GM12878 (cell line): ENCODE measurements at regions not wholly inside any gene's neighbourhood (a gene's known extent, or its start where the extent isn't known, plus 50 kb on each side); places are given as distances from the start of the nearest gene placed in this dataset.

Source experiments
- SRF ChIP-seq, 2 experiments: IDR thresholded peaks; 2 replicates each; pipeline ENCODE4 v1.6.1; 2011; ENCODE audit warnings: low read depth in 2 of 2, low read length in 2 of 2, mild to moderate bottlenecking in 1 of 2, moderate library complexity in 1 of 2
- TF ChIP-seq, protein P1 (sequence below): IDR thresholded peaks from 2 replicates; pipeline ENCODE4 v1.6.1; 2011; ENCODE audit warnings: mild to moderate bottlenecking, low read depth, low read length, moderate library complexity; ENCODE audit not compliant: insufficient replicate concordance

DNA sequence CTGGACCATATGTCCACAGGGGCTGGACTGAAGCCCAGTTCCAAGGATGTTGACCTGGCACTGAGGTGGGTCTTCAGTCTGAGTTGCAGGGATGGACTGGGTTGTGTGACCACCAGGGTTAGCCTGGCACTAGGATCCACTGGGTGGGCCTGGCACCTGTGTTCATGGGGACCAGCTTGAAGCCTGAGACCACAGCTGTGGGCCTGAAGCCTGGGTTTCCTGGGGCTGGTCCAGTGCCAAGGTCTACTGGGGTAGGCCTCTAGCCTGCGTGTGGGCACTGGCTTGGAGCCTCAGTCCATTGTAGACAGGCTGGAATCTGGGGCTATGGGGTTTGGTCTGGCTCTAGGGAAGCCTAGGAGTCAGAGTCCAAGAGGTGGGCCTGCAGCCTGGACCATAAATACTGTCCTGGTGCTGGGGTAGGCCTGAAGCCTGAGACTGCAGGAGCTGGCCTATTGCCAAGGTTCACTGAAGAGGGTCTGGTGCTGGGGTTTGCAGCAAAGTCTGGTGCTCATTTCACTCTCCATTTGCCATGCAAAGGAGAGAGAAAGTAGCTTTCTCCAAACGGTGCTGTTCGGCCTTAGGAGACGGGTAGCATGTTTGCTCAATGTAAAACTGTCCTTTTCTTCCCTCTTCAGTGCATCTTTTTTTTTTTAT is 51.2 kb upstream of the TBC1D5 start (continued):
- TF ChIP-seq, protein P1, sequence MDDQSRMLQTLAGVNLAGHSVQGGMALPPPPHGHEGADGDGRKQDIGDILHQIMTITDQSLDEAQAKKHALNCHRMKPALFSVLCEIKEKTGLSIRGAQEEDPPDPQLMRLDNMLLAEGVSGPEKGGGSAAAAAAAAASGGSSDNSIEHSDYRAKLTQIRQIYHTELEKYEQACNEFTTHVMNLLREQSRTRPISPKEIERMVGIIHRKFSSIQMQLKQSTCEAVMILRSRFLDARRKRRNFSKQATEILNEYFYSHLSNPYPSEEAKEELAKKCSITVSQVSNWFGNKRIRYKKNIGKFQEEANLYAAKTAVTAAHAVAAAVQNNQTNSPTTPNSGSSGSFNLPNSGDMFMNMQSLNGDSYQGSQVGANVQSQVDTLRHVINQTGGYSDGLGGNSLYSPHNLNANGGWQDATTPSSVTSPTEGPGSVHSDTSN, result no peak
- TF ChIP-seq SRF (IDR thresholded peaks at IDR 0.05; ENCODE audit: low read depth in 2 of 2, low read length in 2 of 2), result no peak
